Left lobe of liver (tissue), 2 donors: ENCODE measurements at regions not wholly inside any gene's neighbourhood (a gene's known extent, or its start where the extent isn't known, plus 50 kb on each side); places are given as distances from the start of the nearest gene placed in this dataset.

Source experiments
- ATAC-seq: fragments of 200-7000 bp; cut with Tn5 transposase; one replicate; pipeline ENCODE4 v1.9.1; 2020; ENCODE audit warnings: mild to moderate bottlenecking, moderate library complexity
- DNase-seq: peaks from one replicate; pipeline ENCODE4 v3.0.0-alpha.2; 2020; ENCODE audit warnings: low spot score
- donor health status: DM: no; HTN: no; CAD: no; lungs with moderate emphysema.
- donor health status: DM: no; HTN: yes; CAD: no.

GRCh38 chr3:34225821-34226366, 427.5 kb downstream of the PDCD6IP start:
- ATAC-seq (no peak), DNase-seq (no peak)

DNA sequence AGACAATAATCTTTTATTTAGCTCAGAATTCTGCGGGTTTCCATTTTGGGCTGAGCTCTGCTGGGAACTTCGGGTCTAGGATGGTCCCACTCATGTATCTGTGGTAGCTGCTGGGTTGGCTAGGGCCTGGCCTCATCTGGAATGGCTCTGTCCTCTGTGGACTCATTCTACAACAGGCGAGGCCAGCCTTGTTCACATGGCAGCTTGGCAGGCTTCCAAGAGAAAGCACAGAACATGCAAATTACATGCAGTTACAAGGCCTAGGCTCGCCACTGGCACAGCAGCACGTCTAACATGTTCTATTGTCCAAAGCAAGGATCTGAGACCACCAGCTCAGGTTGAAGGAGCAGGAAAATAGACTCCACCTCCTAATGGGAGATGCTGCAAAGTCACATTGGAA, 431.4 kb downstream of the PDCD6IP start:
- DNase-seq = no peak

GRCh38 chr3:34235096-34235495, 436.7 kb downstream of the PDCD6IP start:
- ATAC-seq (no peak), DNase-seq (no peak)

More for the DNA sequence above, 431.4 kb downstream of the PDCD6IP start:
- no peak for ATAC-seq

DNA sequence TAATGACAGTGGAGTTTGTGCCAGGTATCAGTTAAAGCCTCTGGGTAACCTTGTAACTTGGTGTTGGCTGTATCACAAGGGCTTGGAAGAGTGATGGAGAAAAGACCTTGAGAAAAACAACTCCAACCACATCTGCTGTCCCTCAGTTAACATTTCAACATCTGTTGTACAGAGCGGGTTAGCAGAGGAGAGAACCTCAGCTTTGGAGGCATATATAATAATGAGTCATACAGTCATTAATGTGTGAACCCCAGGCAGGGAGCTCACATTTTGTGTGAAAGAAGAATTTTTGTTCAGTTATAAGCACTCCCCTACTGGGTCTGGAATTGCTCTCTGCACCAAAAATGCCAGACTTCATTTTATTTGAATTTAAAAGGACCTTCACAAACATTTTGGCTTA, 439.5 kb downstream of the PDCD6IP start:
- DNase-seq (no peak), ATAC-seq (no peak)

- DNase-seq = no peak
- ATAC-seq = no peak
Measured at GRCh38 chr3:34238407-34238806, 440.0 kb downstream of the PDCD6IP start.

- DNase-seq (no peak), ATAC-seq (no peak)
Measured at GRCh38 chr3:34239287-34239686, 440.9 kb downstream of the PDCD6IP start.

DNA sequence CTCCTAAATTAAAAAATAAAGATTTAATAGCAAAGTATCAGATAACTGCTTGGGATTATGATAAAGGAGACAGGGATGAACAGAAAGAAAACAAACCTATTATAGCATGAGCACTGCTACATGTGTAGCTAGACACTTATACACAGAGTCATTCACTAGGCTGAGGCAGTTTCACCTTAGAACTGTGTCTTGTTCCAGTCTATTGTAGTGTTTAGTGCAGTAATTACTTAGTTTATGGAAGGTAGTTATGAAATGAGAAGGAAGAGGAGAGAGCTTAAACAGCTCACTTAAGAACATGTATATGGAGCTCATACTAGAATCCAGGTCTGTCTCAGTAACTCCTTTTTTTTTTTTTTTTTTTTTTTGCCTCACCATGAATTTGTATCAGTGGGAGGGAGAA, 441.4 kb downstream of the PDCD6IP start:
- DNase-seq = no peak
- no peak for ATAC-seq

GRCh38 chr3:34247401-34247800, 449.0 kb downstream of the PDCD6IP start:
- ATAC-seq (no peak), DNase-seq (no peak)

DNA sequence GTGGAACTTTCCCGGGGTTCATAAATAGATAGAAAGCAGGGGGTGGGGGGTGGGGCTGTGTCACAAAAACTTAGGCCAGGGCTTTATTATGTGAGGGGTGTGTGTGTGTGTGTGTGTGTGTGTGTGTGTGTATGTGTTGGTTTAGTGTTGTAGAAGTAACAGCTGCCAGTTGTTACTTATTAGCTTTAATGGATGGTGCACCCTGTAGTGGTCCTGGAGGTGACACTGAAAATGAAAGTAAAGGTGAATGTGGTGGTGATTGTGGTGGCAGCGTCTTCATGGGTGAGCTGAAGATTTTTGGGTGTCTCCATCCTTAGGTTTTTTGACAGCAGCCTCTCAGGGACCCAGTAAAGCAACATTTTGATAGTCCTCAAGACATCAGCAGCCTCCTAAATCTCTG, 449.9 kb downstream of the PDCD6IP start:
- ATAC-seq (no peak), DNase-seq (no peak)

- DNase-seq (no peak), ATAC-seq (no peak)
Measured at GRCh38 chr3:34254285-34254684, 455.9 kb downstream of the PDCD6IP start.

DNA sequence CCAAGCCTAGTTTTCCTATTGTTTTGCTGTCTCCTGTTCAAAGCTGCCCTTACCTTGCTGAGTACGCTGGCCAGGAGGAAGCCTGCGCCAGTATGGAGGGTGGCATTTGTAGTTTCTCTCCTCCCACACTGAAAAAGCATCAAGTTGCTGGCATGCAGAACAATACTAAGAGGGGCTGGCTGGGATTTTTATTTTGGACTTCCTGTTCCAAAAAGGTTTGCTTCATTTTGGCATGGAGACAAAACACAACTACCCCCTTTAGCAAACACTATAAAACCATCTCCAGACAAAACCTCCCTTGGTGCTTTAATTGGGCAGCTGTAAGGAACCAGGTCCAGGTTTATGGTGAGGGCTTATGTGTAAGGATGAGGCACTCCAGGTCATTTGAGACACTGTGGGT, 457.6 kb downstream of the PDCD6IP start:
- ATAC-seq = no peak
- no peak for DNase-seq

- ATAC-seq (no peak), DNase-seq (no peak)
Measured at GRCh38 chr3:34256791-34257190, 458.4 kb downstream of the PDCD6IP start.

GRCh38 chr3:34258271-34258998, 460.0 kb downstream of the PDCD6IP start:
- ATAC-seq = no peak
- no peak for DNase-seq

- ATAC-seq (peak; percentile 75), DNase-seq (no peak)
Measured at GRCh38 chr3:34260271-34261000, 462.0 kb downstream of the PDCD6IP start.

DNA sequence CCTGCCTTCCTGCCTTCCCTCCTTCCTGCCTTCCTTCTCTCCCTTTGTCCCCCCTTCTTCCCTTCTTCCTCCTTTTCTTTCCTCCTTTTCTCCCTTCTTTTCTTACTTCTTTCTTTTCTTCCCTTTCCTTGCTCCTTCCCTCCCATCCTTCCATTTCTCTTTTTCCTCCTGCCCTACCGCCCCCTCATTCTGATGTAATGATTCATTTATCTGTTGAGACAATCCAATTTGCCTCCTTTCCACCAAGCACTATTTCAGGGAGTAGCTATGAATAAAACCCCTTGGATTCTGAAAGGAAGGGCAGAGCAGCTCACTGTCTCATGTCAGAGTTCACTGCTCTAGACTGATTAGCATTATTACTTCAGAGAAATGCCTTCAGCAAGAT, 462.6 kb downstream of the PDCD6IP start:
- no peak for ATAC-seq
- DNase-seq = no peak

DNA sequence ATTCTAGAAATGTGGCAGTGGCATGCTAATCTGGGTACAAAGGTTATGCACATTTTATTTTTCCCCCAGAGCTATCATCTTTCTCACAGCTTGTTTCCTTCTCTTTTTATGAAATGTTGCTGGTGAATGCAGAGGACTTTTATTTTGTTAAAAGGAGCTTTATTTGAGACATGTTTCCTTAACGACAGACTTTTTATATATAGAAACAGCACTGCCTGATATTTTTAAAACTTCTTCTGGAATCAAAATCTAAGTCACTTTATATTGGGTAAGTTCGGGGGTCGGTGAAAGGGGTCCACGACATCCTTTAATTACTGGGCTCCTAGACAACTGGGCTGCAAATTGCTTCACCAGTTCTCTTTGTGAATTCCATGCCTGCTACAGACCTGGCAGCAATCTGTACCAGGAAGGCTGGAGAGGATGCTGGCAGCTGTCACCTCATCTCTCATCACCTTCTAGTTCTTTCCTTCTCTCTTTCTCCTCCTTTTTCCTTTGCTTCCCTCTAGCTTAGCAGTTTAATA, 464.7 kb downstream of the PDCD6IP start:
- no peak for ATAC-seq
- no peak for DNase-seq

GRCh38 chr3:34264337-34265041, 466.1 kb downstream of the PDCD6IP start:
- ATAC-seq (no peak), DNase-seq (no peak)

DNA sequence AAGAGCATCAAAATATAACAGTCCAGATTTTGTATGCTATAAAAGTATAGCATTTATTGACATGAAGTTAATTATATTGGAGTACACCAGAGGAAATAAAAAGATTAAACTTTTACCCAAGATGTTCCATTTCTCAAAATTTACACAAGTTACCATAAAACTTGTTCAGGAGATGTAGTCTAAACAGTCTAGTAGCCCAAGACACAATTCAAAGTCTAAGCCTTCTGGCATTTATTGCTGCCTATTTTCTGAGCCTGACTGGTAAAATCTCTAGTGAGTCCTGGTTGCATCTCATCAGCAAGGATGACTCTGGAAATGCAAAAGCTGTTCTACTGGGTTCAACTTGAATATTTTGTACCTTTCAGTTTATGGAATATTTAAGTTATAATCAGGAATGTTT, 468.7 kb downstream of the PDCD6IP start:
- no peak for ATAC-seq
- no peak for DNase-seq

DNA sequence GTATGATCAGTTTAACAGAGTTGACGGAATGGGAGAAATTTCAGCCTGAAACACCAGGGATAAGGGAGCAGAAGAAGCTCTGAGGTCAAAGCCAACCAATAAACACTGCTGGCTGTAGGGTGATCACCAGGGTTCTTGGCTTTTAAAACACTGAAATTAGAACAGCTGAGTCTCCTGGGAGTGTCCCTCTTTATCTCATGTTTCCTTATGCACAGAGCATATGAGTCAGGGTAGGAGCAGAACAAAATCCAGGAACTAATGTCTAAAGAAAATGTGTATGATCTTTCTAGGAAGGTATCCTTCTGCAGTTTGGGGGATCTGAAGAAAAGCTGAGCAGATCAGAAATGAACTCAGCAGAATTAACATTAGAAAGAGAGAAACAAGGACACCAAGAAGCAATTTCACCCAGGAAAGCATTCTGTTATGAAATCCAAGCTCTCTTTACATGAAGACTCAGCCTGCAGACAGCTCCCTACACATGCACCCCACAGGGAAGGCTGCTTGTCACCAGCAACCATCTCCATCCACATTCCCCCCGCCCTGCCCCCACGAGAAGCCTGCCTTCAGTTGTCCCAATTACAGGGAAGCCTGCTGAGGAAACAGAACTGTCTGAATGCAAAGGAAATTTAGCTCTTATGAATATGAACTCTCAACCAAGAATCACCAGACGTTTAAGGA, 469.7 kb downstream of the PDCD6IP start:
- ATAC-seq (no peak), DNase-seq (no peak)

DNA sequence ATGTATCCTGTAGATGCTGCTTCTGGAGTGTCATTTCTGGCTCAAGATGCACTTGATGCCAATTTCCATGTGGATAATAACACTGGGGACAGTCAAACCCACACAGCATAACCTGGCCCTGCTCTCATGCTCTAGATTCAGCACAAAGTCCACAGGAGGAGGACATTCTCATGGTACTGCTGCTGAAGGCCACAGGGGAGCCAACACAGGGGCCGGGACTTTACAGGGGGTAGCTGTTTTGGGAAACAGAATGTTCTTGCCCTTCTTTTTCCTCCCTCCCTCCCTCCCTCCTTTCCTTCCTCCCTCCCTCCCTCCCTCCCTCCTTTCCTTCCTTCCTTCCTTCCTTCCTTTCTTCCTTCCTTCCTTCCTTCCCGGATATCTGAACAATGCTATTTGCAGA, 477.4 kb downstream of the PDCD6IP start:
- ATAC-seq = no peak

GRCh38 chr3:34276342-34276741, 477.9 kb downstream of the PDCD6IP start:
- no peak for DNase-seq
- ATAC-seq = no peak

More for the DNA sequence above, 477.4 kb downstream of the PDCD6IP start:
- DNase-seq = no peak
